SK-N-SH (cell line): ENCODE measurements at regions not wholly inside any gene's neighbourhood (a gene's known extent, or its start where the extent isn't known, plus 50 kb on each side); places are given as distances from the start of the nearest gene placed in this dataset.

Experiments
- CTCF ChIA-PET: fragments of 300-600, 350-600 bp; formaldehyde crosslinking; extraction: SDS; loops from one replicate; lab custom pipeline; 2021; lab: Yijun Ruan, JAX
- POLR2A ChIA-PET: fragments of 350-600 bp; sonication (Branson Sonifier 250); formaldehyde crosslinking; extraction: SDS; loops from one replicate; lab custom pipeline; 2020; ENCODE audit warnings: antibody characterized with exemption, inconsistent platforms; lab: Yijun Ruan, JAX
- DNase-seq: peaks from one replicate; pipeline ENCODE4 v3.0.0; 2012
- H2AFZ ChIP-seq: fragments of 200-600 bp; sonication (generic); 2 replicates; pipeline ENCODE4 v1.8.1; 2016; ENCODE audit warnings: antibody characterized with exemption, mild to moderate bottlenecking, low read depth
- H3F3A ChIP-seq: fragments of 200-600 bp; sonication (generic); replicated peaks from 2 replicates; pipeline ENCODE3; 2016; ENCODE audit warnings: antibody characterized with exemption, mild to moderate bottlenecking; ENCODE audit not compliant: insufficient read depth
- H3K27ac ChIP-seq, 2 experiments: fragments of 200-500 bp in 1 of 2; fragments of 200-600 bp in 1 of 2; sonication (Bioruptor generic) in 1 of 2; sonication (generic), shearing (Covaris generic) in 1 of 2; 2 replicates each; pipeline versions ENCODE4 v1.5.1 to v1.6.1; 2014 to 2016; ENCODE audit warnings: low read depth in 2 of 2, inconsistent platforms in 1 of 2, low read length in 1 of 2, mild to moderate bottlenecking in 1 of 2, mixed read lengths in 1 of 2
- H3K27me3 ChIP-seq: fragments of 200-600 bp; sonication (generic), shearing (Covaris generic); 2 replicates; pipeline ENCODE4 v1.6.1; 2016; ENCODE audit warnings: mixed run types; ENCODE audit not compliant: insufficient read depth
- H3K36me3 ChIP-seq, 2 experiments: fragments of 200-500 bp in 1 of 2; fragments of 200-600 bp in 1 of 2; sonication (Bioruptor generic) in 1 of 2; sonication (generic) in 1 of 2; replicated peaks in 1 of 2; 2 replicates each; pipeline versions ENCODE3 to v1.5.1; 2014 to 2016; ENCODE audit warnings: low read length in 1 of 2, mild to moderate bottlenecking in 1 of 2; ENCODE audit not compliant: insufficient read depth in 2 of 2, control insufficient read depth in 1 of 2
- H3K4me1 ChIP-seq, 2 experiments: fragments of 200-500 bp in 1 of 2; fragments of 200-600 bp in 1 of 2; sonication (Bioruptor generic) in 1 of 2; sonication (generic), shearing (Covaris generic) in 1 of 2; 2 replicates each; pipeline versions ENCODE4 v1.5.1 to v1.6.1; 2014 to 2016; ENCODE audit warnings: low read depth in 1 of 2, low read length in 1 of 2, mixed run types in 1 of 2; ENCODE audit not compliant: insufficient read depth in 2 of 2, control insufficient read depth in 1 of 2
- H3K4me2 ChIP-seq: fragments of 200-600 bp; sonication (generic), shearing (Covaris generic); 2 replicates; pipeline ENCODE4 v1.6.1; 2017; ENCODE audit warnings: mixed run types
- H3K4me3 ChIP-seq, 2 experiments: fragments of 200-500 bp in 1 of 2; fragments of 200-600 bp in 1 of 2; sonication (Bioruptor generic) in 1 of 2; sonication (generic), shearing (Covaris generic) in 1 of 2; 2 replicates each; pipeline versions ENCODE4 v1.5.1 to v1.8.1; 2014 to 2016; ENCODE audit warnings: low read depth in 2 of 2, inconsistent platforms in 1 of 2, low read length in 1 of 2, mild to moderate bottlenecking in 1 of 2, mixed read lengths in 1 of 2, moderate library complexity in 1 of 2
- H3K79me2 ChIP-seq: fragments of 200-600 bp; sonication (generic); 2 replicates; pipeline ENCODE4 v1.8.1; 2017; ENCODE audit warnings: mild to moderate bottlenecking; ENCODE audit not compliant: insufficient read depth
- H3K9ac ChIP-seq: fragments of 200-600 bp; sonication (generic); 2 replicates; pipeline ENCODE4 v1.6.1; 2017; ENCODE audit warnings: mixed run types
- H3K9me2 ChIP-seq: fragments of 200-600 bp; sonication (generic); 2 replicates; pipeline ENCODE4 v1.6.1; 2017; ENCODE audit warnings: mixed run types
- H3K9me3 ChIP-seq: fragments of 200-600 bp; sonication (generic); 2 replicates; pipeline ENCODE4 v1.6.1; 2017; ENCODE audit warnings: mixed run types, mild to moderate bottlenecking, moderate library complexity
- H4K20me1 ChIP-seq: fragments of 200-600 bp; sonication (generic); 2 replicates; pipeline ENCODE4 v1.6.1; 2017; ENCODE audit warnings: mild to moderate bottlenecking, mixed run types; ENCODE audit not compliant: insufficient read depth
- EP300 ChIP-seq, 2 experiments: IDR thresholded peaks; 2 replicates each; pipeline versions ENCODE4 v1.4.0 to v1.6.1; 2012; ENCODE audit warnings: borderline replicate concordance in 1 of 2, low read depth in 1 of 2, low read length in 1 of 2
- FOSL2 ChIP-seq: IDR thresholded peaks from 2 replicates; pipeline ENCODE4 v1.4.0; 2012; ENCODE audit warnings: low read depth, mild to moderate bottlenecking, moderate library complexity, borderline replicate concordance
- GATA2 ChIP-seq: sonication (generic); formaldehyde crosslinking; IDR thresholded peaks from 2 replicates; pipeline ENCODE4 v1.5.0; 2020; ENCODE audit warnings: mild to moderate bottlenecking, missing genetic modification reagents
- MXI1 ChIP-seq: IDR thresholded peaks from 2 replicates; pipeline ENCODE4 v1.6.1; 2012; ENCODE audit warnings: mild to moderate bottlenecking, low read depth, low read length, improper control_type of control experiment
- RAD21 ChIP-seq: IDR thresholded peaks from 2 replicates; pipeline ENCODE4 v1.6.1; 2012; ENCODE audit warnings: mild to moderate bottlenecking, low read length
- RCOR1 ChIP-seq: fragments of 150-350 bp; IDR thresholded peaks from 2 replicates; pipeline ENCODE4 v1.6.1; 2017; ENCODE audit warnings: antibody characterized with exemption, low read length
- SIN3A ChIP-seq: IDR thresholded peaks from 2 replicates; pipeline ENCODE4 v1.6.1; 2012; ENCODE audit warnings: low read depth, mild to moderate bottlenecking, low read length, moderate library complexity, borderline replicate concordance
- YY1 ChIP-seq: IDR thresholded peaks from 2 replicates; pipeline ENCODE4 v1.4.0; 2012; ENCODE audit warnings: low read depth, mild to moderate bottlenecking
- WGBS: methylation state at CpG from one replicate; pipeline ENCODE4 v1.1.6; 2017; ENCODE audit warnings: low lambda C conversion rate; 5-methylcytosine and 5-hydroxymethylcytosine counted together
- TF ChIP-seq, protein P1 (sequence below): IDR thresholded peaks from 2 replicates; pipeline ENCODE4; 2012
- TF ChIP-seq, protein P2 (sequence below): IDR thresholded peaks from 2 replicates; pipeline ENCODE4 v1.4.0; 2012; ENCODE audit warnings: low read depth, borderline replicate concordance
- TF ChIP-seq, protein P3 (sequence below): fragments of 200-600 bp; sonication (generic); IDR thresholded peaks from 2 replicates; pipeline ENCODE4 v1.6.1; 2017; ENCODE audit warnings: antibody characterized with exemption, mild to moderate bottlenecking, moderate library complexity
- TF ChIP-seq, protein P4 (sequence below): fragments of 150-350 bp; IDR thresholded peaks from 2 replicates; pipeline ENCODE4 v1.6.1; 2016; ENCODE audit warnings: mild to moderate bottlenecking, low read depth, low read length
- TF ChIP-seq, protein P5 (sequence below): fragments of 150-350 bp; IDR thresholded peaks from 2 replicates; pipeline ENCODE4 v1.6.1; 2017; ENCODE audit warnings: antibody characterized with exemption, low read length, low read depth, borderline replicate concordance

DNA sequence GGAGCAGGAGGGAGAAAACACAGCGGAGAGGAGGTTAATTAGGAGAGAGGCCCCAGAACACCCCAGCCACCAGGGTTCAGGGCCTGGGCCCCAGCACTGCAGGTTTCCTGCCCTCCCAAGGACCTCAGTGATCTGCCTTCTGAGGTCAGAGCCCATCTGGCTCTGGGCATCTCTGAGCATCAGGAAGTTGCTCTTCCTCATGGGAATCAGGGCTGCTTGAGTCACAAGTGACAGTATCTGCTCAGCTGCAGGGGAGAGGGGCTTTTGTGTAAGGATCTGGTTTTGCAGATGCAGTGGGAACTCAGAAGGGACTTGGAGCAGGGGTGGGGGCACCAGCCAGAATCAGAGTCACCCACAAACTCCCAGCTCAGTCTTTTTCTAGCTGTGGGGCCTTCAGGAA is 472.1 kb downstream of the PTPRU start:
- Histone ChIP-seq H3F3A (peaks cover 28% of the 10 kb centered on the region), H3K9ac (peak overlapping the region; percentile 64), H3K79me2 (no peaks in the 10 kb centered on the region), H2AFZ (peak overlapping the region; percentile 49), H3K27ac (peak overlapping the region; percentile 98 to 100), H3K4me2 (peak overlapping the region; percentile 65), H3K36me3 (no peaks in the 10 kb centered on the region), H3K4me3 (0 out of 4 replicates have a peak overlapping the region, but pooled peaks of 1 of the 2 experiments have one; percentile 2), H3K27me3 (no peaks in the 10 kb centered on the region), H3K4me1 (peaks cover 36 to 57% of the 10 kb centered on the region in 2 experiments), H4K20me1 (no peaks in the 10 kb centered on the region), H3K9me3 (no peaks in the 10 kb centered on the region), H3K9me2 (no peaks in the 10 kb centered on the region)
- TF ChIP-seq EP300 (IDR thresholded peaks at IDR 0.05; ENCODE audit: borderline replicate concordance in 1 of 2, low read depth in 1 of 2, low read length in 1 of 2) (peak in 1 of 2 experiments; percentile 79; a peak in 3 of 4 replicates), MXI1 (peak; percentile 39; the same call in 1 of the 2 replicates), RCOR1 (no peak), RAD21 (peak; percentile 2; the same call in 1 of the 2 replicates), YY1 (no peak), FOSL2 (peak; percentile 27; the same call in 1 of the 2 replicates), SIN3A (no peak), GATA2 (CRISPR knock-in tag) (no peak)
- TF ChIP-seq, protein P1, sequence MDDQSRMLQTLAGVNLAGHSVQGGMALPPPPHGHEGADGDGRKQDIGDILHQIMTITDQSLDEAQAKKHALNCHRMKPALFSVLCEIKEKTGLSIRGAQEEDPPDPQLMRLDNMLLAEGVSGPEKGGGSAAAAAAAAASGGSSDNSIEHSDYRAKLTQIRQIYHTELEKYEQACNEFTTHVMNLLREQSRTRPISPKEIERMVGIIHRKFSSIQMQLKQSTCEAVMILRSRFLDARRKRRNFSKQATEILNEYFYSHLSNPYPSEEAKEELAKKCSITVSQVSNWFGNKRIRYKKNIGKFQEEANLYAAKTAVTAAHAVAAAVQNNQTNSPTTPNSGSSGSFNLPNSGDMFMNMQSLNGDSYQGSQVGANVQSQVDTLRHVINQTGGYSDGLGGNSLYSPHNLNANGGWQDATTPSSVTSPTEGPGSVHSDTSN: no peak
- TF ChIP-seq, protein P2, sequence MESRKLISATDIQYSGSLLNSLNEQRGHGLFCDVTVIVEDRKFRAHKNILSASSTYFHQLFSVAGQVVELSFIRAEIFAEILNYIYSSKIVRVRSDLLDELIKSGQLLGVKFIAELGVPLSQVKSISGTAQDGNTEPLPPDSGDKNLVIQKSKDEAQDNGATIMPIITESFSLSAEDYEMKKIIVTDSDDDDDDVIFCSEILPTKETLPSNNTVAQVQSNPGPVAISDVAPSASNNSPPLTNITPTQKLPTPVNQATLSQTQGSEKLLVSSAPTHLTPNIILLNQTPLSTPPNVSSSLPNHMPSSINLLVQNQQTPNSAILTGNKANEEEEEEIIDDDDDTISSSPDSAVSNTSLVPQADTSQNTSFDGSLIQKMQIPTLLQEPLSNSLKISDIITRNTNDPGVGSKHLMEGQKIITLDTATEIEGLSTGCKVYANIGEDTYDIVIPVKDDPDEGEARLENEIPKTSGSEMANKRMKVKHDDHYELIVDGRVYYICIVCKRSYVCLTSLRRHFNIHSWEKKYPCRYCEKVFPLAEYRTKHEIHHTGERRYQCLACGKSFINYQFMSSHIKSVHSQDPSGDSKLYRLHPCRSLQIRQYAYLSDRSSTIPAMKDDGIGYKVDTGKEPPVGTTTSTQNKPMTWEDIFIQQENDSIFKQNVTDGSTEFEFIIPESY: no peak
- TF ChIP-seq, protein P3, sequence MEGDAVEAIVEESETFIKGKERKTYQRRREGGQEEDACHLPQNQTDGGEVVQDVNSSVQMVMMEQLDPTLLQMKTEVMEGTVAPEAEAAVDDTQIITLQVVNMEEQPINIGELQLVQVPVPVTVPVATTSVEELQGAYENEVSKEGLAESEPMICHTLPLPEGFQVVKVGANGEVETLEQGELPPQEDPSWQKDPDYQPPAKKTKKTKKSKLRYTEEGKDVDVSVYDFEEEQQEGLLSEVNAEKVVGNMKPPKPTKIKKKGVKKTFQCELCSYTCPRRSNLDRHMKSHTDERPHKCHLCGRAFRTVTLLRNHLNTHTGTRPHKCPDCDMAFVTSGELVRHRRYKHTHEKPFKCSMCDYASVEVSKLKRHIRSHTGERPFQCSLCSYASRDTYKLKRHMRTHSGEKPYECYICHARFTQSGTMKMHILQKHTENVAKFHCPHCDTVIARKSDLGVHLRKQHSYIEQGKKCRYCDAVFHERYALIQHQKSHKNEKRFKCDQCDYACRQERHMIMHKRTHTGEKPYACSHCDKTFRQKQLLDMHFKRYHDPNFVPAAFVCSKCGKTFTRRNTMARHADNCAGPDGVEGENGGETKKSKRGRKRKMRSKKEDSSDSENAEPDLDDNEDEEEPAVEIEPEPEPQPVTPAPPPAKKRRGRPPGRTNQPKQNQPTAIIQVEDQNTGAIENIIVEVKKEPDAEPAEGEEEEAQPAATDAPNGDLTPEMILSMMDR: no peak
- TF ChIP-seq, protein P4, sequence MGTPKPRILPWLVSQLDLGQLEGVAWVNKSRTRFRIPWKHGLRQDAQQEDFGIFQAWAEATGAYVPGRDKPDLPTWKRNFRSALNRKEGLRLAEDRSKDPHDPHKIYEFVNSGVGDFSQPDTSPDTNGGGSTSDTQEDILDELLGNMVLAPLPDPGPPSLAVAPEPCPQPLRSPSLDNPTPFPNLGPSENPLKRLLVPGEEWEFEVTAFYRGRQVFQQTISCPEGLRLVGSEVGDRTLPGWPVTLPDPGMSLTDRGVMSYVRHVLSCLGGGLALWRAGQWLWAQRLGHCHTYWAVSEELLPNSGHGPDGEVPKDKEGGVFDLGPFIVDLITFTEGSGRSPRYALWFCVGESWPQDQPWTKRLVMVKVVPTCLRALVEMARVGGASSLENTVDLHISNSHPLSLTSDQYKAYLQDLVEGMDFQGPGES: no peak
- TF ChIP-seq, protein P5, sequence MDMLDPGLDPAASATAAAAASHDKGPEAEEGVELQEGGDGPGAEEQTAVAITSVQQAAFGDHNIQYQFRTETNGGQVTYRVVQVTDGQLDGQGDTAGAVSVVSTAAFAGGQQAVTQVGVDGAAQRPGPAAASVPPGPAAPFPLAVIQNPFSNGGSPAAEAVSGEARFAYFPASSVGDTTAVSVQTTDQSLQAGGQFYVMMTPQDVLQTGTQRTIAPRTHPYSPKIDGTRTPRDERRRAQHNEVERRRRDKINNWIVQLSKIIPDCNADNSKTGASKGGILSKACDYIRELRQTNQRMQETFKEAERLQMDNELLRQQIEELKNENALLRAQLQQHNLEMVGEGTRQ: no peak
- ChIA-PET POLR2A (interaction anchor here (0.7 to 1.0 kb wide), 2 partner anchors 20 to 403 kb away, joined by 3 read pairs; no protein-coding TSS in a partner anchor), CTCF (interaction anchor here (0.8 to 4.9 kb wide), 14 partner anchors 8 to 472 kb away, joined by 3 to 35 read pairs (median 4); partner anchors contain the start of gene PTPRU)
- 100% methylated on average over 1 of the region's 1 CpG for WGBS
- peak; percentile 54 for DNase-seq
